Mammary epithelial cell (primary cell): ENCODE measurements at regions not wholly inside any gene's neighbourhood (a gene's known extent, or its start where the extent isn't known, plus 50 kb on each side); places are given as distances from the start of the nearest gene placed in this dataset.

ENCODE experiments used
- CTCF ChIP-seq, 2 donors: IDR thresholded peaks in 1 of 2; conservative IDR thresholded peaks in 1 of 2; 2 replicates each; pipeline ENCODE4 v1.5.1; 2011 to 2012; ENCODE audit warnings: inconsistent platforms in 2 of 2, low read length in 2 of 2, mild to moderate bottlenecking in 2 of 2, control low read depth in 1 of 2, low read depth in 1 of 2; ENCODE audit not compliant: insufficient read depth in 1 of 2; ENCODE audit errors: extremely low read depth in 1 of 2
- EZH2 ChIP-seq: IDR thresholded peaks from 2 replicates; pipeline ENCODE4 v1.6.1; 2012; ENCODE audit warnings: low read length, inconsistent platforms, borderline replicate concordance

- TF ChIP-seq CTCF (conservative IDR thresholded peaks at IDR 0.05 in 1 of 2, IDR thresholded peaks at IDR 0.05 in 1 of 2; ENCODE audit: extremely low read depth in 1 of 2, insufficient read depth in 1 of 2, low read depth in 1 of 2, low read length in 2 of 2) (no peak), EZH2 (no peak)
Measured at GRCh38 chr1:31122741-31123140, 57.2 kb upstream of the PUM1 start.
